IMR-90 (cell line): ENCODE measurements at regions not wholly inside any gene's neighbourhood (a gene's known extent, or its start where the extent isn't known, plus 50 kb on each side); places are given as distances from the start of the nearest gene placed in this dataset.
A peak's percentile ranks its signal among the peaks of the same experiment; 100 is the strongest.

Experiments used
- ATAC-seq: fragments of 200-7000 bp; cut with Tn5 transposase; 2 replicates; pipeline ENCODE4 v1.9.1; 2020; ENCODE audit warnings: low read depth, mild to moderate bottlenecking, moderate library complexity
- BruUV-seq: library from RNA; stranded (reverse); fragments of 400-500 nt; replicated peaks from 2 replicates; lab custom pipeline; 2021; lab: Mats Ljungman, UMichigan
- CTCF ChIA-PET: fragments of 300-600 bp; formaldehyde crosslinking; extraction: SDS; loops from one replicate; lab custom pipeline; 2021; ENCODE audit warnings: antibody characterized with exemption; lab: Yijun Ruan, JAX
- POLR2A ChIA-PET: fragments of 300-600 bp; sonication (Branson Sonifier 250); formaldehyde crosslinking; loops from one replicate; lab custom pipeline; 2022; ENCODE audit warnings: antibody characterized with exemption; ENCODE audit not compliant: unreplicated experiment; lab: Charles Lee
- DNase-seq: peaks from one replicate; pipeline ENCODE4 v3.0.0; 2013
- H2AFZ ChIP-seq: replicated peaks from 2 replicates; pipeline ENCODE3; 2013; ENCODE audit warnings: low read length, mild to moderate bottlenecking; ENCODE audit not compliant: poor library complexity
- H2AK5ac ChIP-seq: 2 replicates; pipeline ENCODE4 v1.6.1; 2013; ENCODE audit warnings: low read depth, low read length, inconsistent platforms
- H2AK9ac ChIP-seq: replicated peaks from 2 replicates; pipeline ENCODE3; 2013; ENCODE audit warnings: mild to moderate bottlenecking, low read depth, low read length, moderate library complexity; ENCODE audit not compliant: poor library complexity
- H2BK120ac ChIP-seq: 2 replicates; pipeline ENCODE4 v1.6.1; 2013; ENCODE audit warnings: low read depth, low read length, inconsistent platforms
- H2BK15ac ChIP-seq: 3 replicates; pipeline ENCODE4 v1.6.1; 2013; ENCODE audit warnings: low read depth, low read length, inconsistent platforms
- H2BK20ac ChIP-seq: 2 replicates; pipeline ENCODE4 v1.6.1; 2013; ENCODE audit warnings: low read depth, mild to moderate bottlenecking, inconsistent platforms, low read length, moderate library complexity
- H2BK5ac ChIP-seq: 2 replicates; pipeline ENCODE4 v1.6.1; 2013; ENCODE audit warnings: mild to moderate bottlenecking, low read depth, low read length, inconsistent platforms; ENCODE audit not compliant: poor library complexity, severe bottlenecking
- H3K14ac ChIP-seq: replicated peaks from 2 replicates; pipeline ENCODE4 v1.6.1; 2013; ENCODE audit warnings: low read depth, low read length, inconsistent platforms
- H3K18ac ChIP-seq: 2 replicates; pipeline ENCODE4 v1.6.1; 2013; ENCODE audit warnings: low read depth, low read length, control low read depth
- H3K23ac ChIP-seq: 2 replicates; pipeline ENCODE4 v1.6.1; 2013; ENCODE audit warnings: low read depth, low read length, inconsistent platforms
- H3K27ac ChIP-seq: 2 replicates; pipeline ENCODE4 v1.5.1; 2013; ENCODE audit warnings: mild to moderate bottlenecking, control low read depth, low read length; ENCODE audit not compliant: insufficient read depth
- H3K27me3 ChIP-seq: 2 replicates; pipeline ENCODE4 v1.6.1; 2013; ENCODE audit warnings: low read length; ENCODE audit not compliant: control insufficient read depth, insufficient read depth
- H3K36me3 ChIP-seq: 2 replicates; pipeline ENCODE4 v1.6.1; 2013; ENCODE audit warnings: low read length, mixed read lengths; ENCODE audit not compliant: control insufficient read depth, insufficient read depth
- H3K4ac ChIP-seq: 2 replicates; pipeline ENCODE4 v1.6.1; 2013; ENCODE audit warnings: low read depth, low read length, inconsistent platforms
- H3K4me1 ChIP-seq: 2 replicates; pipeline ENCODE4 v1.6.1; 2013; ENCODE audit warnings: low read length, mixed read lengths; ENCODE audit not compliant: control insufficient read depth, insufficient read depth
- H3K4me2 ChIP-seq: 2 replicates; pipeline ENCODE4 v1.6.1; 2013; ENCODE audit warnings: low read depth, mild to moderate bottlenecking, control low read depth, low read length, moderate library complexity
- H3K4me3 ChIP-seq: 2 replicates; pipeline ENCODE4 v1.5.1; 2013; ENCODE audit warnings: low read depth, mild to moderate bottlenecking, control low read depth, low read length, moderate library complexity; ENCODE audit not compliant: insufficient read depth
- H3K56ac ChIP-seq: 2 replicates; pipeline ENCODE4 v1.6.1; 2013; ENCODE audit warnings: low read length, inconsistent platforms; ENCODE audit not compliant: insufficient read depth; ENCODE audit errors: extremely low read depth
- H3K79me1 ChIP-seq, 2 experiments: 2 replicates each; pipeline ENCODE4 v1.6.1; 2013; ENCODE audit warnings: low read length in 2 of 2, inconsistent platforms in 1 of 2, low read depth in 1 of 2
- H3K9ac ChIP-seq: 2 replicates; pipeline ENCODE4 v1.6.1; 2013; ENCODE audit warnings: low read depth, low read length, control low read depth
- H3K9me1 ChIP-seq: 2 replicates; pipeline ENCODE4 v1.6.1; 2013; ENCODE audit warnings: low read length, inconsistent platforms; ENCODE audit not compliant: insufficient read depth
- H3K9me3 ChIP-seq: 2 replicates; pipeline ENCODE4 v1.6.1; 2013; ENCODE audit warnings: low read length; ENCODE audit not compliant: control insufficient read depth, insufficient read depth
- H4K20me1 ChIP-seq: 2 replicates; pipeline ENCODE4 v1.6.1; 2013; ENCODE audit warnings: low read length, inconsistent platforms; ENCODE audit not compliant: insufficient read depth
- H4K5ac ChIP-seq: 2 replicates; pipeline ENCODE4 v1.6.1; 2013; ENCODE audit warnings: mild to moderate bottlenecking, low read depth, low read length, control low read depth
- H4K8ac ChIP-seq, 2 experiments: 2 replicates each; pipeline ENCODE4 v1.6.1; 2013; ENCODE audit warnings: low read depth in 2 of 2, low read length in 2 of 2, control low read depth in 1 of 2, inconsistent platforms in 1 of 2
- H4K91ac ChIP-seq: 2 replicates; pipeline ENCODE4 v1.6.1; 2013; ENCODE audit warnings: low read depth, low read length, inconsistent platforms; ENCODE audit not compliant: insufficient read depth
- RFX5 ChIP-seq: IDR thresholded peaks from 2 replicates; pipeline ENCODE4 v1.8.0; 2012; ENCODE audit warnings: low read depth, mild to moderate bottlenecking, low read length, moderate library complexity
- USF2 ChIP-seq: fragments of 150-350 bp; IDR thresholded peaks from 2 replicates; pipeline ENCODE4 v1.6.1; 2017; ENCODE audit warnings: mild to moderate bottlenecking, antibody characterized with exemption, low read length, low read depth
- WGBS, 2 experiments: methylation state at CpG; one replicate each; pipeline versions ENCODE4 v1.1.5 to v1.1.7; 2013; ENCODE audit warnings: missing lambda C conversion rate in 2 of 2; ENCODE audit not compliant: insufficient read length in 1 of 2; ENCODE audit errors: extremely low coverage in 2 of 2; 5-methylcytosine and 5-hydroxymethylcytosine counted together
- dilution Hi-C: fragments of 300-500 bp; cut with HindIII; formaldehyde crosslinking; loops from one replicate; pipeline ENCODE4 v1.14.3; 2018; ENCODE audit warnings: low sequenced_read_pairs; ENCODE audit not compliant: unreplicated experiment
- in situ Hi-C: fragments of 300-500 bp; cut with MboI; formaldehyde crosslinking; loops from 3 replicates; pipeline ENCODE4 v1.14.3; 2019; ENCODE audit warnings: low sequenced_read_pairs, inconsistent platforms, mixed read lengths
- intact Hi-C: fragments of 100-400 bp; cut with micrococcal nuclease; formaldehyde crosslinking; loops from 2 replicates; pipeline ENCODE4 v1.10.0; 2022

DNA sequence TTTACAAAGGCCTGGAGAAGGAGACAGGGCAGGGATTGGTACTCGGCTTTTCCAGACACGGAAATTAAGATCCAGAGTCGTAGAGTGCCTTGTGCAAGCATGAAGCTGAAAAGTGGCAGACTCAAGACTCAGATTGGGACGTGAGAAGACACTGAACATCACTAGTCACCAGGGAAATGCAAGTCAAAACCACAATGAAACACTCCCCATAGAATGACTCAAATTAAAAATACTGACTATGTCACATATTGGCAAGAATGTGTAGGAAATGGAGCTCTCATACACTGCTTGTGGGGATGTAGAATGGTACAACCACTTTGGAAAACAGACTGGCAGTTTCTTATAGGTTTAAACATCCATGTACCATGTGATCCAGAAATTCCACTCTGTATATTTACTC, 472.0 kb downstream of the RPS24 start:
- H3K18ac ChIP-seq, result no peak overlapping the region
- H2AFZ ChIP-seq, result no peak overlapping the region
- no peaks in the 10 kb centered on the region; the same call in 1 of the 2 replicates for H3K27me3 ChIP-seq
- no peaks in the 10 kb centered on the region for H4K20me1 ChIP-seq
- in situ Hi-C loops (no loop called here), intact Hi-C loops (no loop called here), dilution Hi-C loops (no loop called here)
- H3K9ac ChIP-seq, result no peak overlapping the region
- no peak for ATAC-seq
- no peak overlapping the region for H4K8ac ChIP-seq
- no peak overlapping the region for H2BK20ac ChIP-seq
- DNase-seq, result peak; percentile 57
- H3K9me1 ChIP-seq, result no peaks in the 10 kb centered on the region; the same call in 1 of the 2 replicates
- H2BK120ac ChIP-seq, result no peak overlapping the region
- ChIA-PET CTCF (no interaction called here), POLR2A (no interaction called here)
- BruUV-seq, result no TSS peak
- H3K79me1 ChIP-seq, result no peaks in the 10 kb centered on the region
- no peak overlapping the region for H3K14ac ChIP-seq
- no peak overlapping the region for H3K27ac ChIP-seq
- TF ChIP-seq USF2 (no peak), RFX5 (peak; percentile 84)
- H3K4me1 ChIP-seq, result peaks cover 9% of the 10 kb centered on the region
- no peak overlapping the region for H3K4me3 ChIP-seq
- H2AK9ac ChIP-seq, result no peak overlapping the region
- 100% methylated on average over 1 of the region's 4 CpGs; no CpG with 5 or more reads in 1 of the 2 experiments for WGBS, 2 experiments
- no peak overlapping the region for H3K23ac ChIP-seq
- H4K5ac ChIP-seq, result no peak overlapping the region
- no peaks in the 10 kb centered on the region for H3K9me3 ChIP-seq
- no peak overlapping the region for H3K4ac ChIP-seq
- no peak overlapping the region for H2AK5ac ChIP-seq
- no peak overlapping the region for H2BK5ac ChIP-seq
- no peak overlapping the region for H3K4me2 ChIP-seq
- H2BK15ac ChIP-seq, result no peak overlapping the region
- H4K91ac ChIP-seq, result no peak overlapping the region
- no peaks in the 10 kb centered on the region for H3K36me3 ChIP-seq
- H3K56ac ChIP-seq, result no peak overlapping the region
